RWPE2 (cell line): ENCODE measurements at regions not wholly inside any gene's neighbourhood (a gene's known extent, or its start where the extent isn't known, plus 50 kb on each side); places are given as distances from the start of the nearest gene placed in this dataset.

Experiments used
- ATAC-seq: fragments of 200-7000 bp; cut with Tn5 transposase; 3 replicates; pipeline ENCODE4 v1.9.1; 2021; ENCODE audit warnings: low read depth
- DNase-seq: peaks from one replicate; pipeline ENCODE4 v3.0.0-alpha.2; 2020; ENCODE audit warnings: low spot score
- H3K27ac ChIP-seq: fragments of 450-650 bp; 2 replicates; pipeline ENCODE4 v1.5.1; 2017; ENCODE audit warnings: mild to moderate bottlenecking; ENCODE audit not compliant: poor library complexity, severe bottlenecking
- H3K27me3 ChIP-seq: fragments of 250-450 bp; sonication (Bioruptor Pico); 2 replicates; pipeline ENCODE4 v1.5.1; 2021; ENCODE audit warnings: mild to moderate bottlenecking, moderate library complexity; ENCODE audit not compliant: insufficient read depth, poor library complexity, severe bottlenecking
- H3K36me3 ChIP-seq: fragments of 250-450 bp; sonication (Bioruptor Pico); 2 replicates; pipeline ENCODE4 v1.5.1; 2020; ENCODE audit warnings: low read depth, mild to moderate bottlenecking, moderate library complexity
- H3K4me1 ChIP-seq: fragments of 250-450 bp; sonication (Bioruptor Pico); 2 replicates; pipeline ENCODE4 v1.5.1; 2021; ENCODE audit warnings: mild to moderate bottlenecking, moderate library complexity; ENCODE audit not compliant: insufficient read depth, poor library complexity, severe bottlenecking
- H3K4me3 ChIP-seq: fragments of 250-450 bp; sonication (Bioruptor Pico); 2 replicates; pipeline ENCODE4 v1.5.1; 2021; ENCODE audit warnings: mild to moderate bottlenecking, moderate library complexity; ENCODE audit not compliant: severe bottlenecking
- H3K9me3 ChIP-seq: fragments of 250-450 bp; sonication (Bioruptor Pico); 2 replicates; pipeline ENCODE4 v1.5.1; 2021; ENCODE audit warnings: mild to moderate bottlenecking, moderate library complexity; ENCODE audit not compliant: severe bottlenecking
- TF ChIP-seq, protein P1 (sequence below): fragments of 450-650 bp; IDR thresholded peaks from one replicate; pipeline ENCODE4 v1.5.1; 2017; ENCODE audit warnings: mild to moderate bottlenecking, moderate library complexity; ENCODE audit not compliant: poor library complexity, severe bottlenecking

DNA sequence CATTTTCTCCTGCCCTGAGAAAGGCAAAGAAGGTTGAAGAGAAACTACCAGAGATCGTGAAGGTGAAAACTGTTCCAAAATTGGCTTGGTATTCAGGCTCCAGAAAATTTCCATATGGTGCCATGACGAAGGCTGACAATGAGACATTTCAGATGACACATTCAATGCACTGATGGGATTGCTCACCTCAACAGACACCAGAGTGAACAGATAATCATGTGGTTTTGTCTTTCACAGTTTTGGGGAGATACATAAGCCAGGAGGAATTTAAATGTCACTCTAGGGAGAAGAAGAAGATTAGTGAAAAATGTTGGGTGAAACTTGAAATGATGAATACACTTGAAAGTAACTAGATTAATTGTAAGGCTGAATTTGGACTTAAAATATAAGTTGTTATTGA, 339.7 kb upstream of the EPHA3 start:
- ATAC-seq: no peak
- no peak overlapping the region for H3K27ac ChIP-seq
- H3K27me3 ChIP-seq: no peaks in the 10 kb centered on the region
- H3K4me3 ChIP-seq: no peak overlapping the region
- TF ChIP-seq, protein P1, sequence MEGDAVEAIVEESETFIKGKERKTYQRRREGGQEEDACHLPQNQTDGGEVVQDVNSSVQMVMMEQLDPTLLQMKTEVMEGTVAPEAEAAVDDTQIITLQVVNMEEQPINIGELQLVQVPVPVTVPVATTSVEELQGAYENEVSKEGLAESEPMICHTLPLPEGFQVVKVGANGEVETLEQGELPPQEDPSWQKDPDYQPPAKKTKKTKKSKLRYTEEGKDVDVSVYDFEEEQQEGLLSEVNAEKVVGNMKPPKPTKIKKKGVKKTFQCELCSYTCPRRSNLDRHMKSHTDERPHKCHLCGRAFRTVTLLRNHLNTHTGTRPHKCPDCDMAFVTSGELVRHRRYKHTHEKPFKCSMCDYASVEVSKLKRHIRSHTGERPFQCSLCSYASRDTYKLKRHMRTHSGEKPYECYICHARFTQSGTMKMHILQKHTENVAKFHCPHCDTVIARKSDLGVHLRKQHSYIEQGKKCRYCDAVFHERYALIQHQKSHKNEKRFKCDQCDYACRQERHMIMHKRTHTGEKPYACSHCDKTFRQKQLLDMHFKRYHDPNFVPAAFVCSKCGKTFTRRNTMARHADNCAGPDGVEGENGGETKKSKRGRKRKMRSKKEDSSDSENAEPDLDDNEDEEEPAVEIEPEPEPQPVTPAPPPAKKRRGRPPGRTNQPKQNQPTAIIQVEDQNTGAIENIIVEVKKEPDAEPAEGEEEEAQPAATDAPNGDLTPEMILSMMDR: no peak
- H3K36me3 ChIP-seq: no peaks in the 10 kb centered on the region
- H3K9me3 ChIP-seq: no peaks in the 10 kb centered on the region
- no peak for DNase-seq
- no peaks in the 10 kb centered on the region for H3K4me1 ChIP-seq

DNA sequence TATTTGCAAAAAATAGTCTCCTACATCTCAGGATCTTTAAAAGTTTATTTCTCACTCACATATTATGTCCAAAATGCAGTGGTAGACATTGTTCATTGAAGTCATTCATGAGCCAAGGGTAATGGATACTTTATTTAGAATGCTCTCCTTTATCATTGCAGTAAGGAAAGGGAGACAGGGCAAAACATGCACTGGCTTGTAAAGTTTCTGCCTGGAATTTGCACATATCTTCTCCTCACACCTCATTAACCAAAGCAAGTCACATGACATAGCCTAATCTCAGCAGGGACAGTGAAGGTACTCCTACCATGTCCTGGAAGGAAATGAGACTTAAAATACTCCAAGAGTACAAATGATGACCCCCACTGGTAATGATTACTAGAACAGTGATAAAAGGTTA, 333.7 kb upstream of the EPHA3 start:
- H3K27me3 ChIP-seq: no peaks in the 10 kb centered on the region
- no peaks in the 10 kb centered on the region for H3K4me1 ChIP-seq
- DNase-seq (no peak), ATAC-seq (no peak)
- H3K9me3 ChIP-seq: no peaks in the 10 kb centered on the region
- no peaks in the 10 kb centered on the region for H3K36me3 ChIP-seq
- TF ChIP-seq, protein P1: no peak
- H3K27ac ChIP-seq: no peak overlapping the region
- no peak overlapping the region for H3K4me3 ChIP-seq

DNA sequence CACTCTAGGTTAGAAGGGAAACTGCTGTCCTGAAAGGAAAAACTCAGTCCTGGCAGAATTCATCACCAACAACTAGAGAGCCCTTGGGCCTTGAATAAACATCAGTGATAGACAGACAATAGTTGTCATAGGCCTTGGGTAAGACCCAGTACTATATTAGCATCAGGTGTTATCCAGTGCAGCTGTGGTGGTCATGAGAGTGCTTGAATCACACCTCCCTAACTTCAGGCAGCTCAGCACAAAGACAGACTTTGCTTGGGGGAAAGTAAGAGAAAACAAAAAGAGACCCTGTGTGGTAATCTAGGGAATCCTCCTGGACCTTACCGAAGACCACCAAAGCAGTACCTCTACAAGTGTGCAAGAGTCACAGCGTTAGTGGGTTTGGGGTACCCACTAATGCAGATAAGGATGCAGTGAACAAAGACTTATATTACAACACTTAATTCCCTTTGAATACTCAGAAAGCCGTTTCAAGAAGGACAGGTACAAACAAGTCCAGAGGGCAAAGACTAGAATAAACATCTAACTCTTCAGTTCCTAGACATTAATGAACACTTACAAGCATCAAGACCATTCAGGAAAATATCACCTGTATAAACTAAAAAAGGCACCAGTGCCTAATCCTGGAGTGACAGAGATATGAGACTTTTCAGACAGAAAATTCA, 332.3 kb upstream of the EPHA3 start:
- H3K4me1 ChIP-seq: no peaks in the 10 kb centered on the region
- H3K9me3 ChIP-seq: no peaks in the 10 kb centered on the region
- TF ChIP-seq, protein P1: no peak
- H3K27ac ChIP-seq: no peak overlapping the region
- no peak for DNase-seq
- ATAC-seq: 0 out of 3 replicates have a peak, but pooled peaks have one; percentile 17
- H3K4me3 ChIP-seq: no peak overlapping the region
- H3K27me3 ChIP-seq: no peaks in the 10 kb centered on the region
- no peaks in the 10 kb centered on the region for H3K36me3 ChIP-seq

DNA sequence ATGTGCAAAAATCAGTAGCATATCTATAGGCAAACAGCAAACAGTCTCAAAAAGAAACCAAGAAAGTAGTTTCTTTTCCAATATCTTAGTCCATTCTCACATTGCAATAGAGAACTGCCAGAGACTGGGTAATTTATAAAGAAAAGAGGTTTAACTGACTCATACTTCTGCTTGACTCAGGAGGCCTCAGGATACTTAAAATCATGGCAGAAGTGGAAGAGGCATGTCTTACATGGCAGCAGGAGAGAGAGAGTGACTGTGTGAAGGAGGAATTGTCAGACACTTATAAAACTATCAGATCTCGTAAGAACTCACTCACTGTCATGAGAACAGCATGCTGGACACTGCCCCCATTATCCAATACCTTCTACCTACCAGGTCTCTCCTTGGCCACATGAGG, 327.9 kb upstream of the EPHA3 start:
- Histone ChIP-seq H3K4me3 (no peak overlapping the region), H3K4me1 (no peaks in the 10 kb centered on the region), H3K27ac (no peak overlapping the region), H3K9me3 (no peaks in the 10 kb centered on the region), H3K36me3 (no peaks in the 10 kb centered on the region), H3K27me3 (no peaks in the 10 kb centered on the region)
- peak; percentile 35; the same call in 1 of the 3 replicates for ATAC-seq
- TF ChIP-seq, protein P1: no peak
- no peak for DNase-seq

DNA sequence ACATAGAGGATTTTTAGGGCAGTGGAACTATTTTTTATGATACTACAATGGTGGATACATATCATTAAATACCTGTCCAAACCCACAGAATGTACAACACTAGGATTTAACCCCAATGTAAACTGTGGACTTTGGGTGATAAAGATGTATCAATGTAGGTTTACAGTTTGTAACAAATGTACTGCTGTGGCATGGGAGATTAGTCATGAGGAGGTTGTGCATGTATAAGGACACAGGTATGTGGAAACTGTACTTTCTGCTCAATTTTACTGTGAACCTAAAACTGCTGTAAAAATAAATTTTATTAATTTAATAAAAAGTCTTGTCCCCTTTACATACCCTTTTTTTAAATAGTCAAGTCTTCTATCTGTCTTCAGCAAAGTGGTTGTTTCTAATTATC, 322.5 kb upstream of the EPHA3 start:
- Histone ChIP-seq H3K4me3 (no peak overlapping the region), H3K27me3 (no peaks in the 10 kb centered on the region), H3K4me1 (no peaks in the 10 kb centered on the region), H3K9me3 (no peaks in the 10 kb centered on the region), H3K36me3 (no peaks in the 10 kb centered on the region), H3K27ac (no peak overlapping the region)
- TF ChIP-seq, protein P1: no peak
- DNase-seq (no peak), ATAC-seq (no peak)
